Left ventricle myocardium inferior (tissue), 1 donor: ENCODE measurements at regions not wholly inside any gene's neighbourhood (a gene's known extent, or its start where the extent isn't known, plus 50 kb on each side); places are given as distances from the start of the nearest gene placed in this dataset.
"Not testable (repeated sequence)": the region's sequence is repeated elsewhere in the genome, so short reads cannot be mapped to it uniquely, and the experiment has no call there.

Source experiments
- DNase-seq: peaks from one replicate; pipeline ENCODE4 v3.0.0-alpha.2; 2020
- H3K27ac ChIP-seq: fragments of 200-600 bp; replicated peaks from 2 replicates; pipeline ENCODE4 v1.8.0; 2021
- H3K27me3 ChIP-seq: fragments of 200-600 bp; 2 replicates; pipeline ENCODE4 v1.8.0; 2021; ENCODE audit warnings: low read depth
- H3K36me3 ChIP-seq: fragments of 200-600 bp; 2 replicates; pipeline ENCODE4 v1.8.0; 2021
- H3K4me1 ChIP-seq: fragments of 200-600 bp; 2 replicates; pipeline ENCODE4 v1.8.0; 2021
- H3K4me3 ChIP-seq: fragments of 200-600 bp; 2 replicates; pipeline ENCODE4 v1.8.0; 2021; ENCODE audit warnings: mild to moderate bottlenecking, moderate library complexity
- H3K9me3 ChIP-seq: fragments of 200-600 bp; replicated peaks from 2 replicates; pipeline ENCODE4 v1.8.0; 2021
- intact Hi-C: fragments of 100-400 bp; cut with micrococcal nuclease; formaldehyde crosslinking; loops from one replicate; pipeline ENCODE4 v1.11.0; 2022
- TF ChIP-seq, protein P1 (sequence below): fragments of 200-600 bp; IDR thresholded peaks from 2 replicates; pipeline ENCODE4 v1.8.0; 2021; ENCODE audit warnings: antibody characterized with exemption, mild to moderate bottlenecking, borderline replicate concordance
- donor health status: DM: no; HTN: yes; CAD: no; lungs with severe emphysema.

DNA sequence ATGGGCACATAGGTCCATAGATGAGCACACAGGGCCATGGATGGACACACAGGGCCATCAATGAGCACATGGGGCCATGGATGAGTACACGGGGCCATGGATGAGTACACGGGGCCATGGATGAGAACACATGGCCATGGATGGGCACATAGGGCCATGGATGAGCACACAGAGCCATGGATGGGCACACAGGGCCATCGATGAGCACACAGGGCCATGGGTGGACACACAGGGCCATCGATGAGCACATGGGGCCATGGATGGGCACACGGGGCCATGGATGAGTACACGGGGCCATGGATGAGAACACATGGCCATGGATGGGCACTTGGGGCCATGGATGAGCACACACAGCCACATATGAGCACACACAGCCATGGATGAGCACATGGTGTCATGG lies 192.6 kb upstream of the HDAC4 start:
- no peak overlapping the region for H3K4me3 ChIP-seq
- no peak overlapping the region for H3K27ac ChIP-seq
- no peaks in the 10 kb centered on the region for H3K9me3 ChIP-seq
- H3K4me1 ChIP-seq: no peaks in the 10 kb centered on the region
- no peak for DNase-seq
- intact Hi-C loops: no loop called here
- H3K27me3 ChIP-seq: peaks cover 13% of the 10 kb centered on the region
- H3K36me3 ChIP-seq: no peaks in the 10 kb centered on the region
- TF ChIP-seq, protein P1, sequence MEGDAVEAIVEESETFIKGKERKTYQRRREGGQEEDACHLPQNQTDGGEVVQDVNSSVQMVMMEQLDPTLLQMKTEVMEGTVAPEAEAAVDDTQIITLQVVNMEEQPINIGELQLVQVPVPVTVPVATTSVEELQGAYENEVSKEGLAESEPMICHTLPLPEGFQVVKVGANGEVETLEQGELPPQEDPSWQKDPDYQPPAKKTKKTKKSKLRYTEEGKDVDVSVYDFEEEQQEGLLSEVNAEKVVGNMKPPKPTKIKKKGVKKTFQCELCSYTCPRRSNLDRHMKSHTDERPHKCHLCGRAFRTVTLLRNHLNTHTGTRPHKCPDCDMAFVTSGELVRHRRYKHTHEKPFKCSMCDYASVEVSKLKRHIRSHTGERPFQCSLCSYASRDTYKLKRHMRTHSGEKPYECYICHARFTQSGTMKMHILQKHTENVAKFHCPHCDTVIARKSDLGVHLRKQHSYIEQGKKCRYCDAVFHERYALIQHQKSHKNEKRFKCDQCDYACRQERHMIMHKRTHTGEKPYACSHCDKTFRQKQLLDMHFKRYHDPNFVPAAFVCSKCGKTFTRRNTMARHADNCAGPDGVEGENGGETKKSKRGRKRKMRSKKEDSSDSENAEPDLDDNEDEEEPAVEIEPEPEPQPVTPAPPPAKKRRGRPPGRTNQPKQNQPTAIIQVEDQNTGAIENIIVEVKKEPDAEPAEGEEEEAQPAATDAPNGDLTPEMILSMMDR: no peak

DNA sequence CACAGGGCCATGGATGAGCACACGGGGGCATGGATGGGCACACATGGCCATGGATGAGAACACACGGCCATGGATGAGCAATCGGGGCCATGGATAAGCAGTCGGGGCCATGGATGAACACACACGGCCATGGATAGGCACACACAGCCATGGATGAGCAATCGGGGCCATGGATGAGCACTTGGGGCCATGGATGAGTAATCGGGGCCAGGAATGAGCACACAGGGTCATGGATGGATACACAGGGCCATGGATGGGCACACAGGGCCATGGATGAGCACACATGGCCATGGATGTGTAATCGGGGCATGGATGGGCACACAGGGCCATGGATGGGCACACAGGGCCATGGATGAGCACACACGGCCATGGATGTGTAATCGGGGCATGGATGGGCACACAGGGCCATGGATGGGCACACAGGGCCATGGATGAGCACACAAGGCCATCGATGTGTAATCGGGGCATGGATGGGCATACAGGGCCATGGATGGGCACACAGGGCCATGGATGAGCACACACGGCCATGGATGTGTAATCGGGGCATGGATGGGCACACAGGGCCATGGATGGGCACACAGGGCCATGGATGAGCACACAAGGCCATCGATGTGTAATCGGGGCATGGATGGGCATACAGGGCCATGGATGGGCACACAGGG lies 191.9 kb upstream of the HDAC4 start:
- intact Hi-C loops, H3K36me3 ChIP-seq, H3K4me3 ChIP-seq, H3K27ac ChIP-seq, H3K4me1 ChIP-seq, H3K9me3 ChIP-seq, DNase-seq: not testable (repeated sequence)
- H3K27me3 ChIP-seq: peaks cover 20% of the 10 kb centered on the region

DNA sequence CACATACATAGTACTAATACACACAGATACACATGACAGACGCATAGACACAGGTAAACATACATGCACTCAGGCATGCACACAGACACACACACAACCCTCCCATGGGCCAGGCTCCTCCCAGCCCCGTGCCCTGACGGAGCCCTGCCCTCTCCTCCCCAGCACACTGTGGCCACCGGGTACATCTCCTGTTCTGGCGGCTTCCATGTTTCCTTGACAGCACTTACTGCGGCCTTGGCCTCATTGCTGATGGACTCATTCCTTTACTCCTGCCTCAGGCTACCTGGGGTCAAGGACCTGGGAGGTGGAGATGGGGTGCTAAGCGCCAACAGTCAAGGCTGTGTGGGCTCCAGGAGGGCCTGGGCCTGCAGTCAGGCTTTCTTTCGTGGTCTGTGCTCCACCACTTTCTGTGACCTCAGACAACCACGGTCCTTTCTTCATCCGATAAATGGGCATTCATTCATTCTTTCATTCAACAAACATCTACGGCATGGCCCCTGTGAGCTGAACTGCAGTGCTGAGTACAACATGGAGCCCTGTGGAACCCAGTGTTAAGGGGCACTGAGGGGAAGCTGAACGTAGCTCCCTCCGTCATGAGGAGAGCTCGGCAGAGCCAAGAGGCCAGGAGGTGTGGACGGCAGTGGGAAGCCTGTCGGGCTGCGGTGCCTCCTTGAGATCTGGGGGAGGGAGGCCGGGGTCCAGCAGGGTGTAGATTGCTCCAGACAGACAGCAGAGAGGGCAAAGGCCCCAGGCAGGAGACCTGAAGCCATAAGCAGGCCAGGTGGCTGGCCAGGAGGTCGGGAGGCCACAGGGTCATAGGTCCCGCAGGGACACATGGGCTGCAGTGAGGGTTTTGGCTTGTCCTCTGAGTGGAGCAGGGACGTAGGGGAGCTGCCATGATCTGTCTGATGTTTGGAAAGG lies 190.4 kb upstream of the HDAC4 start:
- no peaks in the 10 kb centered on the region for H3K9me3 ChIP-seq
- intact Hi-C loops: no loop called here
- H3K4me3 ChIP-seq: no peak overlapping the region
- no peak for DNase-seq
- TF ChIP-seq, protein P1: no peak
- H3K27me3 ChIP-seq: peaks cover 32% of the 10 kb centered on the region
- no peaks in the 10 kb centered on the region for H3K36me3 ChIP-seq
- H3K4me1 ChIP-seq: no peaks in the 10 kb centered on the region
- no peak overlapping the region for H3K27ac ChIP-seq

DNA sequence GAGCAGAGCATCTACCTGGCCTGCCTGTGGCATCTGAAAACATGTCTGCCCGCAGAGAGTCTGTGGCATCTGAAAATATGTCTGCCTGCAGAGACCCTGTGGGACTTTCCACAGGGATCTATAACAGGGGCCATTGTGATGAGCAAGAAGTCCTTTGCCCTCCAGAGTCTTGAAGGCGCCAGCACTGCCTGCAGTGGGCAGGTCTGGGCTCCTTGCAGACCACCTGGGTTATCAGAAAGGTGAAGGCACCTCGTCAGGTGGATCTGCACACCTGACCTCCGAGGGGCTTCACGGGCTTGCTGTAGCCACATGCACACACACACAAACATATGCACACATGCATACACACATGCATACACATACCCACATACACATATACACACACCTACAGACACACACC lies 189.5 kb upstream of the HDAC4 start:
- Histone ChIP-seq H3K27ac (no peak overlapping the region), H3K36me3 (no peaks in the 10 kb centered on the region), H3K4me1 (no peaks in the 10 kb centered on the region), H3K4me3 (no peak overlapping the region), H3K27me3 (peaks cover 35% of the 10 kb centered on the region), H3K9me3 (no peaks in the 10 kb centered on the region)
- intact Hi-C loops: no loop called here
- TF ChIP-seq, protein P1: no peak
- no peak for DNase-seq

DNA sequence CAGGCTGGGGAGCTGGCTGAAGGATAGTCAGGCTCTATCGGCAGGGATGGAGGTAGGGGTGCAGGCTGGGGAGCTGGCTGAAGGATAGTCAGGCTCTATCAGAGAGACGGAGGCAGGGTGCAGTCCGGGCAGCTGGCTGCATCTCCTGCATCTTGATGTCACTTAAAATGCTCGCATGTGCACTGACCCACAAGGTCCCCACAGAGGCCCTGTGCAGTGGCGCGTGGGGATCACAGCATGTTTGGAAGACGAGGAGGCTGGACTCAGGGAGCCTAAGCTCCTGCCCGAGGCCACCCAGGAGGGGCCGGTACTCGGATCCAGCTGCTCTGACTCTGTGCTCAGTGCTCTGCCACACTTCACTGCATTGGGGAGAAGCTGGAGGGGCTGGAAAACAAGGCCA lies 189.0 kb upstream of the HDAC4 start:
- H3K4me3 ChIP-seq: no peak overlapping the region
- no peaks in the 10 kb centered on the region for H3K36me3 ChIP-seq
- DNase-seq: no peak
- peaks cover 39% of the 10 kb centered on the region for H3K27me3 ChIP-seq
- intact Hi-C loops: no loop called here
- TF ChIP-seq, protein P1: no peak
- H3K27ac ChIP-seq: no peak overlapping the region
- no peaks in the 10 kb centered on the region for H3K4me1 ChIP-seq
- no peaks in the 10 kb centered on the region for H3K9me3 ChIP-seq
